H9 (cell line): ENCODE measurements at regions not wholly inside any gene's neighbourhood (a gene's known extent, or its start where the extent isn't known, plus 50 kb on each side); places are given as distances from the start of the nearest gene placed in this dataset.

Source experiments
- DNase-seq: peaks from one replicate; pipeline ENCODE4 v3.0.0-alpha.2; 2017
- H2AFZ ChIP-seq: one replicate; pipeline ENCODE4 v1.6.1; 2013; ENCODE audit warnings: mild to moderate bottlenecking, low read length, control low read depth, moderate library complexity
- H2AK5ac ChIP-seq: 2 replicates; pipeline ENCODE4 v1.6.1; 2013; ENCODE audit warnings: low read length, control low read depth, mixed read lengths; ENCODE audit not compliant: insufficient read length
- H2BK120ac ChIP-seq: one replicate; pipeline ENCODE4 v1.6.1; 2013; ENCODE audit warnings: low read depth, mild to moderate bottlenecking, low read length, control low read depth, inconsistent platforms; ENCODE audit not compliant: poor library complexity, severe bottlenecking
- H2BK12ac ChIP-seq: 2 replicates; pipeline ENCODE4 v1.6.1; 2013; ENCODE audit warnings: low read length, control low read depth, mixed read lengths, low read depth; ENCODE audit not compliant: insufficient read length
- H2BK15ac ChIP-seq: 2 replicates; pipeline ENCODE4 v1.6.1; 2013; ENCODE audit warnings: low read depth, low read length, control low read depth
- H2BK20ac ChIP-seq: one replicate; pipeline ENCODE4 v1.6.1; 2013; ENCODE audit warnings: low read depth, mild to moderate bottlenecking, low read length, control low read depth, inconsistent platforms; ENCODE audit not compliant: poor library complexity, severe bottlenecking
- H2BK5ac ChIP-seq: 2 replicates; pipeline ENCODE4 v1.6.1; 2013; ENCODE audit warnings: low read length, control low read depth, mixed read lengths; ENCODE audit not compliant: insufficient read length
- H3K14ac ChIP-seq: 2 replicates; pipeline ENCODE4 v1.6.1; 2013; ENCODE audit warnings: low read length, control low read depth; ENCODE audit not compliant: insufficient read depth
- H3K18ac ChIP-seq: 2 replicates; pipeline ENCODE4 v1.6.1; 2013; ENCODE audit warnings: low read depth, mild to moderate bottlenecking, mixed read lengths, low read length, control low read depth; ENCODE audit not compliant: insufficient read length
- H3K23ac ChIP-seq: 2 replicates; pipeline ENCODE4 v1.6.1; 2013; ENCODE audit warnings: low read length, control low read depth, mixed read lengths, low read depth; ENCODE audit not compliant: insufficient read length
- H3K23me2 ChIP-seq: 2 replicates; pipeline ENCODE4 v1.6.1; 2013; ENCODE audit warnings: low read depth, mild to moderate bottlenecking, mixed read lengths, low read length, control low read depth; ENCODE audit not compliant: insufficient read length, poor library complexity, severe bottlenecking
- H3K27ac ChIP-seq: 2 replicates; pipeline ENCODE4 v1.5.1; 2013; ENCODE audit warnings: low read length, control low read depth, mixed read lengths, low read depth; ENCODE audit not compliant: insufficient read length
- H3K27me3 ChIP-seq: 2 replicates; pipeline ENCODE4 v1.6.1; 2013; ENCODE audit warnings: low read length, control low read depth, inconsistent platforms; ENCODE audit not compliant: insufficient read depth
- H3K4ac ChIP-seq: 2 replicates; pipeline ENCODE4 v1.6.1; 2013; ENCODE audit warnings: low read depth, mild to moderate bottlenecking, control low read depth, inconsistent platforms, low read length, moderate library complexity
- H3K4me1 ChIP-seq: 2 replicates; pipeline ENCODE4 v1.6.1; 2013; ENCODE audit warnings: low read length, control low read depth, inconsistent platforms; ENCODE audit not compliant: insufficient read depth
- H3K4me2 ChIP-seq: 2 replicates; pipeline ENCODE4 v1.6.1; 2013; ENCODE audit warnings: low read length, control low read depth, mixed read lengths; ENCODE audit not compliant: insufficient read length, insufficient read depth
- H3K56ac ChIP-seq: 2 replicates; pipeline ENCODE4 v1.6.1; 2013; ENCODE audit warnings: low read depth, mild to moderate bottlenecking, mixed read lengths, low read length, control low read depth; ENCODE audit not compliant: insufficient read length
- H3K79me1 ChIP-seq: 2 replicates; pipeline ENCODE4 v1.6.1; 2013; ENCODE audit warnings: low read depth, mild to moderate bottlenecking, moderate library complexity, low read length, control low read depth, inconsistent platforms; ENCODE audit not compliant: insufficient read depth, poor library complexity, severe bottlenecking
- H3K79me2 ChIP-seq: 2 replicates; pipeline ENCODE4 v1.6.1; 2013; ENCODE audit warnings: low read length, control low read depth, inconsistent platforms; ENCODE audit not compliant: insufficient read depth
- H3K9ac ChIP-seq: 2 replicates; pipeline ENCODE4 v1.6.1; 2013; ENCODE audit warnings: low read length, control low read depth, mixed read lengths; ENCODE audit not compliant: insufficient read length; ENCODE audit errors: extremely low read depth
- H3K9me3 ChIP-seq: one replicate; pipeline ENCODE4 v1.6.1; 2013; ENCODE audit warnings: low read depth, low read length, inconsistent platforms; ENCODE audit not compliant: control insufficient read depth
- H3T11ph ChIP-seq: one replicate; pipeline ENCODE4 v1.6.1; 2013; ENCODE audit warnings: mild to moderate bottlenecking, low read length, control low read depth, inconsistent platforms
- H4K20me1 ChIP-seq: one replicate; pipeline ENCODE4 v1.6.1; 2013; ENCODE audit not compliant: control insufficient read depth, insufficient read length, insufficient read depth
- H4K5ac ChIP-seq: 2 replicates; pipeline ENCODE4 v1.6.1; 2013; ENCODE audit warnings: low read depth, mild to moderate bottlenecking, mixed read lengths, low read length, control low read depth; ENCODE audit not compliant: insufficient read length
- H4K8ac ChIP-seq: replicated peaks from 2 replicates; pipeline ENCODE4 v1.6.1; 2013; ENCODE audit warnings: low read length, control low read depth, mixed read lengths, low read depth; ENCODE audit not compliant: insufficient read length
- H4K91ac ChIP-seq: 2 replicates; pipeline ENCODE4 v1.6.1; 2013; ENCODE audit warnings: low read depth, mild to moderate bottlenecking, moderate library complexity, mixed read lengths, low read length, control low read depth; ENCODE audit not compliant: insufficient read length
- H3K27ac Mint-ChIP-seq, 3 experiments: 2 replicates in 2 of 3; 3 replicates in 1 of 3; pipeline ENCODE4 v1.8.0; 2020 to 2021; ENCODE audit warnings: mixed read lengths in 3 of 3, mild to moderate bottlenecking in 1 of 3, moderate library complexity in 1 of 3
- H3K27me3 Mint-ChIP-seq: 2 replicates; pipeline ENCODE4 v1.8.0; 2021; ENCODE audit warnings: low read depth, mild to moderate bottlenecking, moderate library complexity, mixed read lengths
- H3K36me3 Mint-ChIP-seq, 3 experiments: 2 replicates in 2 of 3; 3 replicates in 1 of 3; pipeline ENCODE4 v1.8.0; 2020 to 2021; ENCODE audit warnings: low read depth in 3 of 3, mixed read lengths in 3 of 3; ENCODE audit not compliant: insufficient read depth in 1 of 3
- H3K4me1 Mint-ChIP-seq, 2 experiments: 2 replicates each; pipeline ENCODE4 v1.8.0; 2020; ENCODE audit warnings: mixed read lengths in 2 of 2
- H3K4me3 Mint-ChIP-seq, 2 experiments: 2 replicates in 1 of 2; 3 replicates in 1 of 2; pipeline ENCODE4 v1.8.0; 2020 to 2021; ENCODE audit warnings: mild to moderate bottlenecking in 2 of 2, mixed read lengths in 2 of 2, moderate library complexity in 1 of 2
- H3K9me3 Mint-ChIP-seq, 2 experiments: 2 replicates in 1 of 2; 3 replicates in 1 of 2; pipeline ENCODE4 v1.8.0; 2020; ENCODE audit warnings: mild to moderate bottlenecking in 2 of 2, mixed read lengths in 2 of 2, moderate library complexity in 1 of 2
- WGBS: extraction: QIAGEN DNeasy Blood & Tissue Kit; methylation state at CpG from one replicate; pipeline ENCODE4 v1.1.7; 2013; ENCODE audit warnings: missing lambda C conversion rate, low lambda C conversion rate, mixed read lengths; ENCODE audit not compliant: insufficient read length; ENCODE audit errors: extremely low coverage; 5-methylcytosine and 5-hydroxymethylcytosine counted together
- TF ChIP-seq, protein P1 (sequence below): fragments of 200-600 bp; sonication (generic); conservative IDR thresholded peaks from 3 replicates; pipeline ENCODE4 v1.8.0; 2021; ENCODE audit warnings: antibody characterized with exemption, mild to moderate bottlenecking

DNA sequence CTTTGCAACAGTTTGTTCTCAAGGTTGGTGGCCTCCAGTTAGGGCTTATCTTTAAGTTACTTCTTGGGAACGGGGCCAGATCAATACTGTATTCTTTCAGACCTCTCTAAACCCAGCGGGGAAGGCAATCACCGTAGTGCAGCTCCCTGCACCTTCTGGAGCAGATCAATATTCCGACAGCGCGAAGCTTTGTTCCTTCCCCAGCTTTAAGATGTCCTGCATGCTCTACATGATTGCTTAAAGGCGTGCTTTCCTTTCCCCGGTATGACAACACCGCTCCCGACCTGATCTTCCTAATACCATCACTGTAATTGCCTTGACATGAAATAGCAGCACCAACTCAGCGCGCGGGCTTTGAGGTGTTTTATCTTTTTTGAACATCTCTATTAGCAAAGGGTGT is 755.2 kb downstream of the NR2F2 start:
- H3K4ac ChIP-seq: no peak overlapping the region
- H3K4me3 Mint-ChIP-seq: no peak overlapping the region

More for the DNA sequence above, 755.2 kb downstream of the NR2F2 start:
- H2AK5ac ChIP-seq: no peak overlapping the region
- no peak overlapping the region for H2BK120ac ChIP-seq
- H3K56ac ChIP-seq: no peak overlapping the region
- H2BK20ac ChIP-seq: no peak overlapping the region
- no peak overlapping the region for H2BK12ac ChIP-seq
- Mint-ChIP-seq H3K27me3 (no peaks in the 10 kb centered on the region; the same call in 1 of the 2 replicates), H3K27ac (no peak overlapping the region), H3K36me3 (no peaks in the 10 kb centered on the region), H3K9me3 (no peaks in the 10 kb centered on the region), H3K4me1 (peaks cover 3 to 5% of the 10 kb centered on the region in 2 experiments; a peak in 3 of 4 replicates)
- H3K4me2 ChIP-seq: no peak overlapping the region
- no peaks in the 10 kb centered on the region for H3K23me2 ChIP-seq
- H2BK15ac ChIP-seq: no peak overlapping the region
- no peaks in the 10 kb centered on the region for H3K79me1 ChIP-seq
- H3K79me2 ChIP-seq: no peaks in the 10 kb centered on the region
- H3K27me3 ChIP-seq: no peaks in the 10 kb centered on the region
- TF ChIP-seq, protein P1, sequence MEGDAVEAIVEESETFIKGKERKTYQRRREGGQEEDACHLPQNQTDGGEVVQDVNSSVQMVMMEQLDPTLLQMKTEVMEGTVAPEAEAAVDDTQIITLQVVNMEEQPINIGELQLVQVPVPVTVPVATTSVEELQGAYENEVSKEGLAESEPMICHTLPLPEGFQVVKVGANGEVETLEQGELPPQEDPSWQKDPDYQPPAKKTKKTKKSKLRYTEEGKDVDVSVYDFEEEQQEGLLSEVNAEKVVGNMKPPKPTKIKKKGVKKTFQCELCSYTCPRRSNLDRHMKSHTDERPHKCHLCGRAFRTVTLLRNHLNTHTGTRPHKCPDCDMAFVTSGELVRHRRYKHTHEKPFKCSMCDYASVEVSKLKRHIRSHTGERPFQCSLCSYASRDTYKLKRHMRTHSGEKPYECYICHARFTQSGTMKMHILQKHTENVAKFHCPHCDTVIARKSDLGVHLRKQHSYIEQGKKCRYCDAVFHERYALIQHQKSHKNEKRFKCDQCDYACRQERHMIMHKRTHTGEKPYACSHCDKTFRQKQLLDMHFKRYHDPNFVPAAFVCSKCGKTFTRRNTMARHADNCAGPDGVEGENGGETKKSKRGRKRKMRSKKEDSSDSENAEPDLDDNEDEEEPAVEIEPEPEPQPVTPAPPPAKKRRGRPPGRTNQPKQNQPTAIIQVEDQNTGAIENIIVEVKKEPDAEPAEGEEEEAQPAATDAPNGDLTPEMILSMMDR: no peak
- no peak overlapping the region for H2BK5ac ChIP-seq
- no peak overlapping the region for H4K91ac ChIP-seq
- no peak overlapping the region for H3K9ac ChIP-seq
- H3K4me1 ChIP-seq: no peaks in the 10 kb centered on the region
- no peak overlapping the region for H3T11ph ChIP-seq
- WGBS: no CpG with 5 or more reads among the region's 13 CpGs
- H4K5ac ChIP-seq: no peak overlapping the region
- H3K14ac ChIP-seq: no peak overlapping the region
- DNase-seq: no peak
- H3K18ac ChIP-seq: no peak overlapping the region
- H3K9me3 ChIP-seq: no peaks in the 10 kb centered on the region
- no peaks in the 10 kb centered on the region for H4K20me1 ChIP-seq
- no peak overlapping the region for H2AFZ ChIP-seq
- no peak overlapping the region for H3K27ac ChIP-seq
- no peak overlapping the region for H4K8ac ChIP-seq
- H3K23ac ChIP-seq: no peak overlapping the region
